Neural progenitor cell (in vitro differentiated cells): ENCODE measurements at regions not wholly inside any gene's neighbourhood (a gene's known extent, or its start where the extent isn't known, plus 50 kb on each side); places are given as distances from the start of the nearest gene placed in this dataset.

Source experiments
- DNase-seq: peaks from one replicate; pipeline ENCODE4 v3.0.0-alpha.2; 2016; ENCODE audit warnings: low spot score
- H2AFZ ChIP-seq: fragments of 200-600 bp; sonication (generic); replicated peaks from 2 replicates; pipeline ENCODE4 v1.6.1; 2016; ENCODE audit warnings: antibody characterized with exemption
- H3F3A ChIP-seq: fragments of 200-600 bp; sonication (generic); 2 replicates; pipeline ENCODE4 v1.6.1; 2016; ENCODE audit warnings: antibody characterized with exemption, low read depth
- H3K27ac ChIP-seq: fragments of 200-600 bp; sonication (generic); 2 replicates; pipeline ENCODE4 v1.5.1; 2016; ENCODE audit warnings: mild to moderate bottlenecking
- H3K27me3 ChIP-seq: fragments of 200-600 bp; sonication (generic); 2 replicates; pipeline ENCODE4 v1.6.1; 2016; ENCODE audit warnings: mild to moderate bottlenecking, moderate library complexity
- H3K36me3 ChIP-seq: fragments of 200-600 bp; sonication (generic); 2 replicates; pipeline ENCODE4 v1.5.1; 2016
- H3K4me1 ChIP-seq: fragments of 200-600 bp; sonication (generic); 2 replicates; pipeline ENCODE4 v1.6.1; 2016; ENCODE audit warnings: mixed run types
- H3K4me2 ChIP-seq: fragments of 200-600 bp; sonication (generic); 2 replicates; pipeline ENCODE4 v1.6.1; 2016
- H3K4me3 ChIP-seq: fragments of 200-600 bp; sonication (generic); 2 replicates; pipeline ENCODE4 v1.5.1; 2016
- H3K79me2 ChIP-seq: fragments of 200-600 bp; sonication (generic); 2 replicates; pipeline ENCODE4 v1.6.1; 2016; ENCODE audit warnings: low read depth
- H3K9ac ChIP-seq: fragments of 200-600 bp; sonication (generic); 2 replicates; pipeline ENCODE4 v1.6.1; 2016
- H3K9me3 ChIP-seq: fragments of 200-600 bp; sonication (generic); 2 replicates; pipeline ENCODE4 v1.5.1; 2016; ENCODE audit warnings: low read depth
- H4K20me1 ChIP-seq: fragments of 200-600 bp; sonication (generic); 2 replicates; pipeline ENCODE4 v1.6.1; 2016; ENCODE audit warnings: low read depth
- H3K27ac Mint-ChIP-seq: 3 replicates; pipeline ENCODE4 v1.8.0; 2021; ENCODE audit warnings: mixed read lengths
- H3K27me3 Mint-ChIP-seq: 2 replicates; pipeline ENCODE4 v1.8.0; 2022; ENCODE audit warnings: low read depth, mild to moderate bottlenecking, inconsistent platforms, moderate library complexity, mixed read lengths; ENCODE audit not compliant: insufficient read depth
- H3K36me3 Mint-ChIP-seq: 3 replicates; pipeline ENCODE4 v1.8.0; 2021; ENCODE audit warnings: mixed read lengths
- H3K4me1 Mint-ChIP-seq: 3 replicates; pipeline ENCODE4 v1.8.0; 2021; ENCODE audit warnings: mixed read lengths
- H3K4me3 Mint-ChIP-seq: 3 replicates; pipeline ENCODE4 v1.8.0; 2021; ENCODE audit warnings: mild to moderate bottlenecking, moderate library complexity, mixed read lengths
- H3K9me3 Mint-ChIP-seq: 3 replicates; pipeline ENCODE4 v1.8.0; 2020; ENCODE audit warnings: mixed read lengths
- CTCF ChIP-seq: fragments of 200-600 bp; sonication (generic); IDR thresholded peaks from 2 replicates; pipeline ENCODE4 v1.5.1; 2017; ENCODE audit warnings: antibody characterized with exemption, mild to moderate bottlenecking
- EZH2 ChIP-seq: fragments of 200-600 bp; sonication (generic); IDR thresholded peaks from 2 replicates; pipeline ENCODE4 v1.6.1; 2017; ENCODE audit warnings: antibody characterized with exemption, mild to moderate bottlenecking, moderate library complexity
- EZH2phosphoT487 ChIP-seq: fragments of 200-600 bp; sonication (generic); IDR thresholded peaks from 2 replicates; pipeline ENCODE4 v1.6.1; 2017; ENCODE audit warnings: antibody characterized with exemption

GRCh38 chr2:124967325-124967724 is 942.2 kb downstream of the CNTNAP5 start:
- Mint-ChIP-seq H3K36me3 (no peaks in the 10 kb centered on the region), H3K27me3 (no peaks in the 10 kb centered on the region), H3K4me1 (no peaks in the 10 kb centered on the region), H3K4me3 (no peak overlapping the region), H3K27ac (no peak overlapping the region), H3K9me3 (no peaks in the 10 kb centered on the region)
- Histone ChIP-seq H3K4me2 (no peak overlapping the region), H3F3A (no peaks in the 10 kb centered on the region), H3K9me3 (no peaks in the 10 kb centered on the region), H4K20me1 (no peaks in the 10 kb centered on the region), H3K27ac (no peak overlapping the region), H3K9ac (no peak overlapping the region), H3K79me2 (no peaks in the 10 kb centered on the region), H3K27me3 (no peaks in the 10 kb centered on the region), H3K36me3 (no peaks in the 10 kb centered on the region), H3K4me3 (no peak overlapping the region), H2AFZ (no peak overlapping the region), H3K4me1 (no peaks in the 10 kb centered on the region)
- TF ChIP-seq EZH2phosphoT487 (no peak), EZH2 (no peak), CTCF (no peak)
- DNase-seq = no peak

GRCh38 chr2:124970030-124970429 is 944.9 kb downstream of the CNTNAP5 start:
- no peak for DNase-seq
- H3K36me3 ChIP-seq = no peaks in the 10 kb centered on the region
- no peaks in the 10 kb centered on the region for H3K9me3 ChIP-seq
- TF ChIP-seq EZH2 (no peak), EZH2phosphoT487 (no peak), CTCF (no peak)
- H3K9ac ChIP-seq = no peak overlapping the region
- H4K20me1 ChIP-seq = no peaks in the 10 kb centered on the region
- H3F3A ChIP-seq = no peaks in the 10 kb centered on the region
- Mint-ChIP-seq H3K4me3 (no peak overlapping the region), H3K36me3 (no peaks in the 10 kb centered on the region), H3K4me1 (no peaks in the 10 kb centered on the region), H3K27ac (no peak overlapping the region), H3K9me3 (no peaks in the 10 kb centered on the region), H3K27me3 (no peaks in the 10 kb centered on the region)
- H3K79me2 ChIP-seq = no peaks in the 10 kb centered on the region
- H2AFZ ChIP-seq = peak overlapping the region; percentile 14
- no peaks in the 10 kb centered on the region for H3K4me1 ChIP-seq
- no peak overlapping the region for H3K4me2 ChIP-seq
- no peak overlapping the region for H3K4me3 ChIP-seq
- no peaks in the 10 kb centered on the region for H3K27me3 ChIP-seq
- no peak overlapping the region for H3K27ac ChIP-seq

GRCh38 chr2:124973396-124973795 is 948.3 kb downstream of the CNTNAP5 start:
- Histone ChIP-seq H2AFZ (no peak overlapping the region), H3K36me3 (no peaks in the 10 kb centered on the region), H4K20me1 (no peaks in the 10 kb centered on the region), H3K4me1 (no peaks in the 10 kb centered on the region), H3F3A (no peaks in the 10 kb centered on the region), H3K79me2 (no peaks in the 10 kb centered on the region), H3K9me3 (no peaks in the 10 kb centered on the region), H3K9ac (no peak overlapping the region), H3K4me2 (no peak overlapping the region), H3K4me3 (no peak overlapping the region), H3K27me3 (no peaks in the 10 kb centered on the region), H3K27ac (no peak overlapping the region)
- no peaks in the 10 kb centered on the region for H3K4me1 Mint-ChIP-seq
- no peaks in the 10 kb centered on the region for H3K27me3 Mint-ChIP-seq
- TF ChIP-seq EZH2phosphoT487 = no peak
- no peak for TF ChIP-seq CTCF
- TF ChIP-seq EZH2 = no peak
- no peak for DNase-seq
- H3K27ac Mint-ChIP-seq = no peak overlapping the region
- H3K4me3 Mint-ChIP-seq = no peak overlapping the region
- no peaks in the 10 kb centered on the region for H3K36me3 Mint-ChIP-seq
- H3K9me3 Mint-ChIP-seq = no peaks in the 10 kb centered on the region

- Mint-ChIP-seq H3K27ac (no peak overlapping the region), H3K27me3 (no peaks in the 10 kb centered on the region), H3K4me1 (no peaks in the 10 kb centered on the region), H3K36me3 (no peaks in the 10 kb centered on the region), H3K4me3 (no peak overlapping the region), H3K9me3 (no peaks in the 10 kb centered on the region)
- no peaks in the 10 kb centered on the region for H3K79me2 ChIP-seq
- H3K9ac ChIP-seq = no peak overlapping the region
- H3K9me3 ChIP-seq = no peaks in the 10 kb centered on the region
- H3F3A ChIP-seq = no peaks in the 10 kb centered on the region
- no peaks in the 10 kb centered on the region for H3K27me3 ChIP-seq
- H4K20me1 ChIP-seq = no peaks in the 10 kb centered on the region
- no peak overlapping the region for H2AFZ ChIP-seq
- H3K36me3 ChIP-seq = no peaks in the 10 kb centered on the region
- H3K4me3 ChIP-seq = no peak overlapping the region
- TF ChIP-seq EZH2 = no peak
- no peak for TF ChIP-seq EZH2phosphoT487
- TF ChIP-seq CTCF = no peak
- no peaks in the 10 kb centered on the region for H3K4me1 ChIP-seq
- DNase-seq = no peak
- H3K4me2 ChIP-seq = no peak overlapping the region
- H3K27ac ChIP-seq = no peak overlapping the region
Observed at GRCh38 chr2:124975224-124975623, 950.1 kb downstream of the CNTNAP5 start.
